OCI-LY3 (cell line): ENCODE measurements at regions not wholly inside any gene's neighbourhood (a gene's known extent, or its start where the extent isn't known, plus 50 kb on each side); places are given as distances from the start of the nearest gene placed in this dataset.

ENCODE experiments used
- EZH2phosphoT487 ChIP-seq: fragments of 200-600 bp; shearing (Covaris generic); IDR thresholded peaks from 2 replicates; pipeline ENCODE4 v1.6.1; 2018; ENCODE audit warnings: antibody characterized with exemption, mixed run types, low read depth
- TF ChIP-seq, protein P1 (sequence below): fragments of 200-600, 300-600 bp; sonication (generic); IDR thresholded peaks from 2 replicates; pipeline ENCODE4 v1.5.1; 2014; ENCODE audit warnings: antibody characterized with exemption, low read length, low read depth

- TF ChIP-seq, protein P1, sequence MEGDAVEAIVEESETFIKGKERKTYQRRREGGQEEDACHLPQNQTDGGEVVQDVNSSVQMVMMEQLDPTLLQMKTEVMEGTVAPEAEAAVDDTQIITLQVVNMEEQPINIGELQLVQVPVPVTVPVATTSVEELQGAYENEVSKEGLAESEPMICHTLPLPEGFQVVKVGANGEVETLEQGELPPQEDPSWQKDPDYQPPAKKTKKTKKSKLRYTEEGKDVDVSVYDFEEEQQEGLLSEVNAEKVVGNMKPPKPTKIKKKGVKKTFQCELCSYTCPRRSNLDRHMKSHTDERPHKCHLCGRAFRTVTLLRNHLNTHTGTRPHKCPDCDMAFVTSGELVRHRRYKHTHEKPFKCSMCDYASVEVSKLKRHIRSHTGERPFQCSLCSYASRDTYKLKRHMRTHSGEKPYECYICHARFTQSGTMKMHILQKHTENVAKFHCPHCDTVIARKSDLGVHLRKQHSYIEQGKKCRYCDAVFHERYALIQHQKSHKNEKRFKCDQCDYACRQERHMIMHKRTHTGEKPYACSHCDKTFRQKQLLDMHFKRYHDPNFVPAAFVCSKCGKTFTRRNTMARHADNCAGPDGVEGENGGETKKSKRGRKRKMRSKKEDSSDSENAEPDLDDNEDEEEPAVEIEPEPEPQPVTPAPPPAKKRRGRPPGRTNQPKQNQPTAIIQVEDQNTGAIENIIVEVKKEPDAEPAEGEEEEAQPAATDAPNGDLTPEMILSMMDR: no peak
- no peak for TF ChIP-seq EZH2phosphoT487
Observed at GRCh38 chr7:81430761-81431160, 339.1 kb downstream of the HGF start.
